Kidney (tissue), 13 donors: ENCODE measurements at regions not wholly inside any gene's neighbourhood (a gene's known extent, or its start where the extent isn't known, plus 50 kb on each side); places are given as distances from the start of the nearest gene placed in this dataset.

Source experiments
- DNase-seq, 5 donors: peaks; one replicate each; pipeline ENCODE4 v3.0.0-alpha.2; 2013 to 2020
- FAIRE-seq: peaks from 2 replicates; lab custom pipeline; 2012; peaks lifted over from hg19 to GRCh38; lab: Jason Lieb, UNC
- H3K27ac ChIP-seq, 2 donors: one replicate each; pipeline ENCODE4 v1.7.0; 2013; ENCODE audit warnings: low read depth in 2 of 2, low read length in 2 of 2, inconsistent platforms in 1 of 2
- H3K27me3 ChIP-seq: one replicate; pipeline ENCODE4 v1.7.1; 2013; ENCODE audit warnings: low read length, inconsistent platforms; ENCODE audit not compliant: control insufficient read depth, insufficient read depth
- H3K36me3 ChIP-seq, 3 donors: one replicate each; pipeline versions ENCODE4 v1.7.0 to v1.7.1; 2013; ENCODE audit warnings: low read length in 3 of 3, control low read depth in 1 of 3, inconsistent platforms in 1 of 3; ENCODE audit not compliant: insufficient read depth in 3 of 3, control insufficient read depth in 2 of 3
- H3K4me1 ChIP-seq, 3 donors: one replicate each; pipeline versions ENCODE4 v1.7.0 to v1.7.1; 2013; ENCODE audit warnings: low read length in 3 of 3, inconsistent platforms in 1 of 3, low read depth in 1 of 3; ENCODE audit not compliant: control insufficient read depth in 2 of 3, insufficient read depth in 2 of 3
- H3K4me3 ChIP-seq, 3 donors: one replicate each; pipeline versions ENCODE4 v1.7.0 to v1.8.1; 2013; ENCODE audit warnings: low read length in 3 of 3, control low read depth in 1 of 3, inconsistent platforms in 1 of 3
- H3K9ac ChIP-seq, 3 donors: one replicate each; pipeline versions ENCODE4 v1.7.0 to v1.7.1; 2013; ENCODE audit warnings: low read length in 3 of 3, control low read depth in 1 of 3, inconsistent platforms in 1 of 3
- H3K9me3 ChIP-seq, 3 donors: one replicate each; pipeline versions ENCODE4 v1.7.0 to v1.7.1; 2013; ENCODE audit warnings: low read length in 3 of 3, control low read depth in 1 of 3, inconsistent platforms in 1 of 3; ENCODE audit not compliant: control insufficient read depth in 2 of 3, insufficient read depth in 1 of 3
- CTCF ChIP-seq: IDR thresholded peaks from 3 replicates; pipeline ENCODE4 v1.5.1; 2012; ENCODE audit warnings: mild to moderate bottlenecking, moderate library complexity, borderline replicate concordance; ENCODE audit not compliant: insufficient read depth; ENCODE audit errors: extremely low read depth
- intact Hi-C: fragments of 100-400 bp; cut with DNase I; formaldehyde crosslinking; loops from one replicate; pipeline ENCODE4 v1.11.1; 2022
- donor health status: control.
- donor health status: control.
- donor health status: control.
- donor health status: control.
- donor health status: control.
- donor health status: DM: yes; HTN: yes; CAD: no.
- donor health status: Normal renal cell carcinoma (clear cell type).

DNA sequence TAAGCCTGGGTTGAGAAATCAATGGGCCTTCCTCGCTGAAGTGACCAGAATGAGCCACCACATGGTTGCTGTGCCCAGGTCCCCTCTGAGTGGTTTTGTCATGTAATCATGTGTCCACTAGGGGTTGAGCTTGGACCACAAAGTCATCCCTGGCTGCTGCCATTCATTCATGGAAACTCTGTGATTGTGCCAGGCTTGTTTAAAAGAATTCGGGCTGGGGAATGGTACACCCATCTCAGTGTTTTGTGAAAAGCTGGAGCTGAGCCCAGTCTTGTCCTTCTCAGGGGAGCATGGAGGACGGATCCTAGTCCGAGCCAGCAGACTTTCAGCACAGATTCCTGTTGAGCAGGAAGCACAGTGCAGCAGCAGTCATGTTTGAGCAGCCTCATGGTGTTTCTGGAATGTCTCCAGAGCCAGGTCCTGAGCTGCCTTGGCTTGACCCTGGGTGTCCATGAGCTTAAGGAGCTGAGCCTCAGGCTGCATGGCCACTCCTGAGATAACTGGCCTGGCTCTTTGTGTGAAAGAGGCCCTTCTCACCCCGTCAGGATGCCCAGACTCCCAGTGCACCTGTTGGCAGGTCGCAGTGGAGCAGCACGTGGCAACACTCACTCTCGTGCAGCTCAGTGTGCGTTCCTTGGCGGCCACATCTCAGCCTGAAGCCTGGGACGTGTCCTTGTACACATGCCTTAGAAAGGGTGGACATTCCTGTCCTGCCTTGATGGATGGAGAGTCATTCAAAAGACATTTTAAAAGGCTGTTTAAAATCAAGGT lies 260.3 kb upstream of the TPM1 start:
- H3K9ac ChIP-seq, result no peak overlapping the region
- no peaks in the 10 kb centered on the region for H3K27me3 ChIP-seq
- intact Hi-C loops, result loop anchor here (10.0 kb wide), 1 partner anchor 313 kb away; no protein-coding TSS in a partner anchor
- FAIRE-seq, result peak; percentile 80
- DNase-seq, result peak; percentile 71 to 90 (median 86)
- peak overlapping the region; percentile 19 to 61 for H3K27ac ChIP-seq
- H3K4me3 ChIP-seq, result no peak overlapping the region
- H3K9me3 ChIP-seq, result no peaks in the 10 kb centered on the region
- TF ChIP-seq CTCF, result peak; percentile 68
- H3K4me1 ChIP-seq, result peaks cover 3 to 35% (median 27%) of the 10 kb centered on the region in 3 donors
- peaks cover 0 to 38% (median 21%) of the 10 kb centered on the region in 3 donors for H3K36me3 ChIP-seq

DNA sequence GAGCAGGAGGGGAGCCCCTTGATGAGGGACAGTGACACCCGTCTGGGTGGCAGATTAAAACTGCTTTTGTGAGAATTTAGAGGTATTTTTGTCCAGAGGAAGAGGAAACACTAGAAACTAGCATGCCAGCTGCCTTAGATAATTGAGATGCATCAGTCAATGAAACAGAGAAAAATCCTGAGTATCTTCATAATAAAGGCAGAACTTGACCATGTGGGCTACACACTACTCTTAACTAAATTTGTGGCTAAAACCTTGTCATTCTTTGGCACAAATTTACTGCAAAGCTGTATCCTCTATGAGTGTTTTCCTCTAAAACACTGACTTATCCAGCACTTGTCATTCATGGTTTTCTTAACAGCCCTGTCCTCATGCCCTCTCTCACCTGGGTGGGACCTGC lies 259.7 kb upstream of the TPM1 start:
- Histone ChIP-seq H3K4me3 (no peak overlapping the region), H3K9ac (no peak overlapping the region), H3K9me3 (no peaks in the 10 kb centered on the region), H3K4me1 (peaks cover 3 to 35% (median 27%) of the 10 kb centered on the region in 3 donors), H3K27ac (peak overlapping the region; percentile 19 to 61), H3K27me3 (no peaks in the 10 kb centered on the region), H3K36me3 (peaks cover 0 to 39% (median 21%) of the 10 kb centered on the region in 3 donors)
- TF ChIP-seq CTCF, result no peak
- intact Hi-C loops, result loop anchor here (10.0 kb wide), 1 partner anchor 312 kb away; no protein-coding TSS in a partner anchor
- no peak for FAIRE-seq
- no peak for DNase-seq

DNA sequence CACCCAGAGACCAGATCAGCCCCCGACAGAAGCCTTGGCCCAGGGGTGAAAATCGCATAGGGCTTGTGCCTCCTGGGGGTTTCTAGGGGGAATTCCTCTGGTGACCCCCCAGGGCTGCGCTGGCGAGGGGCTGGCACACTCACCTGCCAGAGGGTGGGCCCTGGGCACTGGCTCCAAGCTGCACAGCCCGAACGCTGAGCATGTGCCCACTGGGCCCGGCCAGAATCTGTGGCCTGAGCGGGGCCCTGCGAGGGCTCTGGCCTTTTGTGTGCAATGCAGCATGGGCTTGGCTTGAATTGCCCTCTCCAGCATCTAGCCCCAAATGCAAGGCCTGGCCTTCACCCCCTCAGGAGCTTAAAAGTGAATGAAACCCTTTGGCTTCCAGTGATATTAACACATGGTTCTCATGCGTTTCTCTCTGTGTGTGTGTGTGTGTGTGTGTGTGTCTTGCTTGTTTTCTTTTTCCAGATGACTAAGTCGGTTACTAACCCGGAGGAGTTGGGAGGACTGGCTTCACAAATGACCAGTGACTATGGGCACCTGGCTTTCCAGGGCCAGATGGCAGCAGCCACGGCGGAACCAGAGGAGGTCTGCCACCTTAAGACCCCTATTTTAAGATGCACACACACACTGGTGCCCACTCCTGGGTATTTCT lies 259.1 kb upstream of the TPM1 start:
- peaks cover 0 to 43% (median 20%) of the 10 kb centered on the region in 3 donors for H3K36me3 ChIP-seq
- H3K27ac ChIP-seq, result no peak overlapping the region
- no peak overlapping the region for H3K9ac ChIP-seq
- H3K4me1 ChIP-seq, result peaks cover 3 to 34% (median 27%) of the 10 kb centered on the region in 3 donors
- intact Hi-C loops, result loop anchor here (10.0 kb wide), 1 partner anchor 311 kb away; no protein-coding TSS in a partner anchor
- no peak for TF ChIP-seq CTCF
- no peak for FAIRE-seq
- no peaks in the 10 kb centered on the region for H3K27me3 ChIP-seq
- H3K9me3 ChIP-seq, result no peaks in the 10 kb centered on the region
- no peak overlapping the region for H3K4me3 ChIP-seq
- peak in 4 of 5 donors; percentile 33 to 80 (median 52) for DNase-seq
